Gastroesophageal sphincter (tissue), 4 donors: ENCODE measurements at regions not wholly inside any gene's neighbourhood (a gene's known extent, or its start where the extent isn't known, plus 50 kb on each side); places are given as distances from the start of the nearest gene placed in this dataset.
"Not testable (repeated sequence)": the region's sequence is repeated elsewhere in the genome, so short reads cannot be mapped to it uniquely, and the experiment has no call there.

Experiments used
- ATAC-seq: fragments of 150-250 bp; one replicate; pipeline ENCODE4 v1.9.1; 2016; ENCODE audit warnings: mild to moderate bottlenecking, moderate library complexity
- H3K27ac ChIP-seq, 4 donors: fragments of 200-600 bp; sonication (generic) in 3 of 4; 1 replicate in 3 of 4; 2 replicates in 1 of 4; pipeline ENCODE4 v1.5.1; 2016 to 2019
- H3K27me3 ChIP-seq: fragments of 200-600 bp; sonication (generic); one replicate; pipeline ENCODE4 v1.5.1; 2019
- H3K36me3 ChIP-seq, 2 donors: fragments of 200-600 bp; sonication (generic); one replicate each; pipeline ENCODE4 v1.5.1; 2019; ENCODE audit warnings: control low read depth in 1 of 2
- H3K4me1 ChIP-seq, 3 donors: fragments of 200-600 bp; sonication (generic); 1 replicate in 2 of 3; 2 replicates in 1 of 3; pipeline ENCODE4 v1.5.1; 2016 to 2019; ENCODE audit warnings: control low read depth in 2 of 3
- H3K4me3 ChIP-seq, 2 donors: fragments of 200-600 bp; sonication (generic); one replicate each; pipeline ENCODE4 v1.5.1; 2019; ENCODE audit warnings: mild to moderate bottlenecking in 1 of 2, moderate library complexity in 1 of 2
- H3K9me3 ChIP-seq, 3 donors: fragments of 200-600 bp; sonication (generic); one replicate each; pipeline ENCODE4 v1.5.1; 2017 to 2019; ENCODE audit warnings: control low read depth in 2 of 3
- CTCF ChIP-seq, 4 experiments: fragments of 200-600 bp in 2 of 4; fragments of 450-650 bp in 2 of 4; sonication (generic) in 1 of 4; IDR thresholded peaks; one replicate each; pipeline ENCODE4 v1.5.1; 2017 to 2019; ENCODE audit warnings: antibody characterized with exemption in 4 of 4, mild to moderate bottlenecking in 2 of 4, moderate library complexity in 2 of 4
- EP300 ChIP-seq: sonication (generic); formaldehyde crosslinking; IDR thresholded peaks from one replicate; pipeline ENCODE4 v1.6.1; 2017; ENCODE audit warnings: antibody characterized with exemption, mild to moderate bottlenecking
- POLR2A ChIP-seq, 2 donors: fragments of 450-650 bp; IDR thresholded peaks; one replicate each; pipeline ENCODE4 v1.6.1; 2017; ENCODE audit warnings: antibody characterized with exemption in 2 of 2, mild to moderate bottlenecking in 2 of 2, moderate library complexity in 1 of 2
- POLR2AphosphoS5 ChIP-seq: sonication (generic); formaldehyde crosslinking; IDR thresholded peaks from one replicate; pipeline ENCODE4 v1.6.1; 2017; ENCODE audit warnings: antibody characterized with exemption
- WGBS, 2 donors: methylation state at CpG; one replicate each; pipeline ENCODE4 v1.1.5; 2018; ENCODE audit warnings: low coverage in 1 of 2; 5-methylcytosine and 5-hydroxymethylcytosine counted together

GRCh38 chrX:25442499-25442898 is 426.7 kb upstream of the ARX start:
- TF ChIP-seq CTCF (IDR thresholded peaks at IDR 0.05) = no peak
- TF ChIP-seq EP300 = no peak
- no peak for TF ChIP-seq POLR2A (IDR thresholded peaks at IDR 0.05)
- TF ChIP-seq POLR2AphosphoS5 = no peak
- WGBS, 2 donors = 8 to 48% methylated on average over 3 to 5 of the region's 5 CpGs
- Histone ChIP-seq H3K4me1 (no peaks in the 10 kb centered on the region), H3K27ac (no peak overlapping the region), H3K4me3 (no peak overlapping the region), H3K9me3 (no peaks in the 10 kb centered on the region), H3K27me3 (no peaks in the 10 kb centered on the region), H3K36me3 (no peaks in the 10 kb centered on the region)
- no peak for ATAC-seq

DNA sequence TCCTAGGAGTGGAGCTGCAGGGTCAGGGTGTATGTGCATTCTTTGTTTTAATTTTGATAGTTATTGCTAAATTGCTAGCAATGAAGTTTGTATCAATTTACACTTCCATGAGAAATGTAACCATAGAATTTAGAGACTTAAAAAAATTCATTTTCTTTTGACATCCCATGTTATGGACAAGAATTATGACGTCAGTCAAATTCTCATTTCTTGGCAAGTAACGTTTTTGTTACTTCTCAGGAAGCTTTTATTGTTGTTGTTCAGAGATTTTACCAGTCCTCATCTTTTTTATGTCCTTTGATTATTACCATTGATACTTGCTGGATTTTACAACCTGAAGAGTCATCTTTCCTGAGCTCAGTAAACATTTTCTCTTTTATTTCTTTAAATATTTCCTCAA is 417.5 kb upstream of the ARX start:
- Histone ChIP-seq H3K27me3 (no peaks in the 10 kb centered on the region), H3K4me3 (no peak overlapping the region), H3K27ac (no peak overlapping the region), H3K4me1 (no peaks in the 10 kb centered on the region), H3K36me3 (no peaks in the 10 kb centered on the region), H3K9me3 (no peaks in the 10 kb centered on the region)
- 40 to 81% methylated on average over 2 of the region's 2 CpGs for WGBS, 2 donors
- no peak for ATAC-seq
- TF ChIP-seq POLR2A (IDR thresholded peaks at IDR 0.05) = no peak
- TF ChIP-seq CTCF (IDR thresholded peaks at IDR 0.05) = no peak
- TF ChIP-seq EP300 = no peak
- TF ChIP-seq POLR2AphosphoS5 = no peak

DNA sequence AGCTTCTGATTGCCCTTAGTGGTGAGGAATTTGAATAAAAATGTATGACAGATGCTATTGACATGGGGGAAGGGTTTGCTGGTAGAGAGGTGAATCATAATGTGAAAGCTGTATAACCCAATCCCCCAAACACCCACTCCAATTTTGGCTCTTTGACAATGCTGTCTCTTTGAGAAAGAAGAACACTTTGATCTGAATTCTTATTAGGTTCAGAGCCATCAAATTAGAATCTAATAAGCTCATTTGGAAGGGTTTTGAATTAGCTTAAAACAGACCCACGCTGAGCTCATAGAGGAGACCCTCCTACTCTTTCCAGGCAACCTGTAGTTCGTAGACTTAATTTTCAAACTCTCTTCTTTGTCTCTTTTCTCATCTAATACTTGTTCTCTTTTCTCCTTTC is 416.6 kb upstream of the ARX start:
- H3K9me3 ChIP-seq = no peaks in the 10 kb centered on the region
- H3K27ac ChIP-seq = no peak overlapping the region
- H3K4me3 ChIP-seq = no peak overlapping the region
- H3K27me3 ChIP-seq = no peaks in the 10 kb centered on the region
- WGBS, 2 donors = 10 to 75% methylated on average over 2 of the region's 2 CpGs
- no peaks in the 10 kb centered on the region for H3K36me3 ChIP-seq
- H3K4me1 ChIP-seq = no peaks in the 10 kb centered on the region
- no peak for TF ChIP-seq POLR2AphosphoS5
- TF ChIP-seq POLR2A (IDR thresholded peaks at IDR 0.05) = no peak
- TF ChIP-seq EP300 = no peak
- TF ChIP-seq CTCF (IDR thresholded peaks at IDR 0.05) = no peak
- ATAC-seq = no peak

DNA sequence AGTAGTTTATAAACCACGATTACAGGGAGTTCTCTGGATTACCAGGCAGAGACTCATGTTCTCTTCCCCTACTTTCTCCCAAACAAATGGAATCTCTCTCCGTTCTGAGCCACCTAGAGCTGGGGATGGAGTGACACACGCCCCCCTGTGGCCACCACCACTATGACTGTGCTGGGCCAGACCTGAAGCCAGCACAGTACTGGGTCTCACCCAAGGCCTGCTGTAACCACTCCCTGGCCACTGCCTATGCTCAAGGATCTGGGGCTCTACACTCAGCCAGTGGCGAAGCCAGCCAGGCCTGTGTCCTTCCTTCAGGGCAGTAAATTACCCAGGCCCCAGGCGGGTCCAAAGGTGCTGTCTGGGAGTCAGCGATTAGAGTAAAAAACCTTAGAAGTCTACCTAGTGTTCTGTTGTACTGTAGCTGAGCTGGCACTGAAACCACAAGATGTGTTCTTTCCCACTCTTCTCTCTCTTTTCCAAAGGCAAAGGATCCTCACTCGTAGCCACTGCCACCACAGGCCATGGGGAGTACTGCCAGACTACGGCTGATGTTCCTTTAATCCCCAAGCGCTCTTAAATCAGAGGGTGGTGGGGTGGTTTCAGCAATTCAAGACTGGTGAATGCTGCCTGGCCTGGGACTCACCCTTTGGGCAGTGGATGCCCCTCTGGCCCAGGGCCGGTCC is 412.2 kb upstream of the ARX start:
- Histone ChIP-seq H3K4me1 (no peaks in the 10 kb centered on the region), H3K36me3 (no peaks in the 10 kb centered on the region), H3K4me3 (no peak overlapping the region), H3K9me3 (no peaks in the 10 kb centered on the region), H3K27ac (no peak overlapping the region), H3K27me3 (no peaks in the 10 kb centered on the region)
- ATAC-seq = no peak
- 63 to 95% methylated on average over 4 of the region's 10 CpGs for WGBS, 2 donors
- TF ChIP-seq EP300 (no peak), POLR2AphosphoS5 (no peak), POLR2A (IDR thresholded peaks at IDR 0.05) (no peak), CTCF (IDR thresholded peaks at IDR 0.05) (no peak)

DNA sequence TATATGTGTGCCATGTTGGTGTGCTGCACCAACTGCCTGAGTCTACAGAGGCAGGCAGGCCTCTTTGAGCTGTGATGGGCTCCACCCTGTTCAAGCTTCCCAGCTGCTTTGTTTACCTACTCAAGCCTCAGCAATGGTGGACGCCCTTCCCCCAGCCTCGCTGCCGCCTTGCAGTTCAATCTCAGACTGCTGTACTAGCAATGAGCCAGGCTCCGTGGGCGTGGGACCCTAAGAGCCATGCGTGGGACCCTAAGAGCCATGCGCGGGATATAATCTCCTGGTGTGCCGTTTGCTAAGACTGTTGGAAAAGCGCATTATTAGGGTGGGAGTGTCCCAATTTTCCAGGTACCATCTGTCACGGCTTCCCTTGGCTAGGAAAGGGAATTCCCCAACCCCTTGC is 388.4 kb upstream of the ARX start:
- not testable (repeated sequence) for H3K4me1 ChIP-seq, H3K36me3 ChIP-seq, H3K9me3 ChIP-seq, ATAC-seq, H3K27ac ChIP-seq, H3K4me3 ChIP-seq, H3K27me3 ChIP-seq
- no CpG with 5 or more reads among the region's 11 CpGs for WGBS, 2 donors
